T-helper 2 cell treated with Interferon-gamma antibody and Interleukin-4, amounts not matched to agents 100 ng/mL and 5 ng/mL, for 36 hours (primary cell): ENCODE measurements at regions not wholly inside any gene's neighbourhood (a gene's known extent, or its start where the extent isn't known, plus 50 kb on each side); places are given as distances from the start of the nearest gene placed in this dataset.

ENCODE experiments used
- intact Hi-C: fragments of 100-400 bp; cut with micrococcal nuclease; formaldehyde crosslinking; loops from one replicate; pipeline ENCODE4 v1.15.1; 2023

DNA sequence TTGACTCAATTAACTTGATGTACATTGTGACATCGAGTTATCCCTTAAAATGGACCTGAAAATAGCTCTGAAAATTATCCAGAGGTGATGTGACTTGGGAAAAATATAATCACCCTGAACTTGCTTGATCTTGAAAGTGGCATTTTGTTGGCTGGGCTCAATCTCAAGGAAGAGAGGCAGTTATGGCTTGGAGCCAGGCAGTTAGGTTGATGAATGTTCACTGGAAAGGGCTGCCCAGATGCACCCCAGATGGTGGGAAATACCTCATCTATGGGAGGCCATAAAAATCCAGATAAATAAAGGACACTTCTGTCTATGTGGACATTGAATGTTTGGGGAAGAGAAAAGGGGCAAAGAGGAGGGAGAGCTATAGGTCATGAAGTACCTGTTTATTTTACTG lies 55.7 kb upstream of the OR5AN1 start:
- intact Hi-C loops = no loop called here

DNA sequence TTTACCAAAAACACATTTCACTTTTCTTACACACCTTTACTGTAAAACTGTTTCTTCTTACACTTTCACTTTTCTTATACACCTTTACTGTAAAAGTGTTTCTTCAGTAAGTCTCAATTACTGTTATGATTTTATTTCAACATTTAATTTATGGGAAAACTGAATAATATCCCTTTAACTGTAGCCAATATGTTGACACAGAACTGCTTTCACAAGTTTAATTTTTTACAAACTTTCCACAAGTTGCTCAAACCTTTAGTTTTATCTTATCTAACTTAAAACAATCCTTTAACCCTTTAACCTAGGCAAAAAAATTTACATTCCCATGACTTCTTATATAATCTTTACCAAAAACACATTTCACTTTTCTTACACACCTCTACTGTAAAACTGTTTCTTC lies 63.3 kb upstream of the OR5AN1 start:
- intact Hi-C loops = no loop called here

DNA sequence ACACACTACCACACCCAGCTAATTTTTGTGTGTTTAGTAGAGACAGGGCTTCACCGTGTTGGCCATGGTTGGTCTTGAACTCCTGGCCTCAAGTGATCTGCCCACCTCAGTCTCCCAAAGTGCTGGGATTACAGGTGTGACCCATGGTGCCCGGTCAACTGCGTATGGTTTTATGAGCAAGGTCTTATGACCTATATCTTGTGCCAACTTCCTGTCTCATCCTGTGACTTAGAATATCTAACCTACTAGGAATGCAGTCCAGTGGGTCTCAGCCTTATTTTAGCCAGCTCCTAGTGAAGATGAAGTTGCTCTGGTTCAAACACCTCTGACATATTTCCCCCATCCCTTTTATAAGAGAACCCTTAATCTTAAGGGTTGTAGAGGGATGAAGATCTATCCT lies 66.1 kb upstream of the OR5AN1 start:
- intact Hi-C loops = no loop called here

DNA sequence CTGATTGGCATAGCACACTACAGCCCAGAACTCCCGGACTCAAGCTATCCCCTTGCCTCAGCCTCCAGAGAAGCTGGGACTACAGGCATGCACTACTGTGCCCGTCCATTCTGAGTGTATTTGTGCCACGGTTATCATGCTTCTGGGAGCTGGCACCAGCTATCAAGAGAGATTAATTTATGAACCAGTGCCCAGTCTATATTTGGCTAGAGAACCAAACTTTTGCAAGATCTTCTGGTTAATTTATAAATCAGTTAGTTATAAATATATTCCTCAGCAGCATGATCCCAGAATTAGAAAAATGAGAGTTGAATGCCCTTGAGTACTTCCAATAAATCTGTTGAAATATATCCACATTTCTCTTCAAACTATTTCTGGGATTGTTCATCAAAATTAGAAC lies 67.5 kb upstream of the OR5AN1 start:
- intact Hi-C loops = no loop called here

DNA sequence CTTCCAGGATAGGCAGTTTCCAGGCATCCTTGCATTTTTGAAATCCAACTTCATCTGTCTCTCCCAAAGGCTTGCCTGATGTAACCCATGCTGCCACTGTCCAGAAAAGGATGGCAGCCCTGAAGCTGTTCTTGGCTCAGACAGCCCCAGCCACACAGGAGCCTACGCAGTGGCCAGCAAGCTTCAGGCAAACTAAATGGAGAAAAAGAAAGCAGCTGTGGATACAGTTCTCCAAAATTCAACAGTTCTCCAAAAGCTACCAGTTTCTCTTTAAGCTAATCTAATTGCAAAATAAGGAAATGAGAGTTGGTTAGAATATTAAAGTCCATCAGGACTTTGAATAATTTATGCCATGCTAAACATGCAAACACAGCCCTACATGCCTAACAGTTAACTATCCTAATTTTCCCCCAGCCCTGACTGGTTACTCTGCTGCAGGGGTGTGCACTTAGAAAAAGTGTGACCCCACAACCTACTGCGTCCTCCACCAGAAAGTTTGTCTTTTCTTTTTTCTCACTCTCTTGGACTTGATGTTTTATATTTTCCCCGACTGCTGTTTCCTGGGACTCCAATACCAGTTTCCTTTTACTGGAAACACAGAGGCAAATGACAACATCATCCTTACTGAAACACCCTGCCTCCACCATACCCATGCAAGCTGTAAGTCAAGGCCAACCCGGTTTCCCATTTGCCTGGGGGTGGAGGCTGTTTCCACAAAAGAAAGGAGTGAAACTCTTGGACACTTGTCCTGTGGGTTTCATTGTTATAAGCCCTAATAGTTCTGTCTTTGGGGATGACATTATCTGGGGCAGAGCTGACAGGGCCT lies 69.1 kb upstream of the OR5AN1 start:
- intact Hi-C loops = no loop called here

DNA sequence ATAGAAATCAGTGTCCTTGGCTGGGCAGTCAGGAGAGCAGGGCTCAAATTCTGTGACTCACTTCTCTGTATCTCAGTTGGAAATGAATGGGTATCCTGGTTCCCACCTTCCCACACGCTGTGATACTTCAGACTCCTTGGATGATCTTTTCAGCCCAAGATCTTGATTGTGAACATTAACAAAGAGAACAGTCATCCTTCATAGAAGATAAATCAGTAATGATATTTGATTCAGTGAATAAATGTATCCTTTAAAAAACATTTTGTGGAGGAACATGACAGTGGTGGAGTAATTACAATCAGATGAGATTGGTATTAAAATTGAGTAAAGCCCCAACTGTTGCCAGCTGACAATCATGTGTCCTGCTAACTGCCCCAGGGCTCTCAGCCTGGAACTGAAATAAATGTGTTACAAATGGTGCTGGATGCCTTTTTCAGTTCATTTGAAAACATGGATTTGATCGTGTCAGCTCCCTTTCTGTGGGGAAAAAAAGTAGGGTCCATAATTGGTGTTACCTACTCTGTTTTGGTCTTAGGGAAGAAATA lies 72.9 kb upstream of the OR5AN1 start:
- intact Hi-C loops = loop anchor here (2.0 kb wide), 1 partner anchor 79 kb away; no protein-coding TSS in a partner anchor

DNA sequence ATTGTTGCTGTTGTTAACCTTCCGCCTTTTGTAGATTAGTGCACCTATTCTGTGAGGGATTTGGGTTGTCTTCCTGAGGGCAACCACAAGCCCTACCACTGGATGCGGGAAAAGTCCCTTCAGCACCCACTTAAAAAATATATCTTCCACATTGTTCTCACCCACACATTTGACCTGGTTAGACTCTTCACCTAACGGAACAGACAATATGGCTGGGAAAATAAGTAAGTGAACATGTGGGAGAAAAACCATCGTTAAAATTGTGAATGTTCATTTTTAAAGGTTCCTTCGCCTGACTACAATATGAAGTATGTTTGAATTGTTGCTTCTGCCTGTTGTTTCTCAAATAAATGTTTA lies 72.0 kb upstream of the MPEG1 start:
- intact Hi-C loops = loop anchor here (1.0 to 2.0 kb wide), 3 partner anchors 78 to 146 kb away; partner anchors contain the start of gene DTX4

DNA sequence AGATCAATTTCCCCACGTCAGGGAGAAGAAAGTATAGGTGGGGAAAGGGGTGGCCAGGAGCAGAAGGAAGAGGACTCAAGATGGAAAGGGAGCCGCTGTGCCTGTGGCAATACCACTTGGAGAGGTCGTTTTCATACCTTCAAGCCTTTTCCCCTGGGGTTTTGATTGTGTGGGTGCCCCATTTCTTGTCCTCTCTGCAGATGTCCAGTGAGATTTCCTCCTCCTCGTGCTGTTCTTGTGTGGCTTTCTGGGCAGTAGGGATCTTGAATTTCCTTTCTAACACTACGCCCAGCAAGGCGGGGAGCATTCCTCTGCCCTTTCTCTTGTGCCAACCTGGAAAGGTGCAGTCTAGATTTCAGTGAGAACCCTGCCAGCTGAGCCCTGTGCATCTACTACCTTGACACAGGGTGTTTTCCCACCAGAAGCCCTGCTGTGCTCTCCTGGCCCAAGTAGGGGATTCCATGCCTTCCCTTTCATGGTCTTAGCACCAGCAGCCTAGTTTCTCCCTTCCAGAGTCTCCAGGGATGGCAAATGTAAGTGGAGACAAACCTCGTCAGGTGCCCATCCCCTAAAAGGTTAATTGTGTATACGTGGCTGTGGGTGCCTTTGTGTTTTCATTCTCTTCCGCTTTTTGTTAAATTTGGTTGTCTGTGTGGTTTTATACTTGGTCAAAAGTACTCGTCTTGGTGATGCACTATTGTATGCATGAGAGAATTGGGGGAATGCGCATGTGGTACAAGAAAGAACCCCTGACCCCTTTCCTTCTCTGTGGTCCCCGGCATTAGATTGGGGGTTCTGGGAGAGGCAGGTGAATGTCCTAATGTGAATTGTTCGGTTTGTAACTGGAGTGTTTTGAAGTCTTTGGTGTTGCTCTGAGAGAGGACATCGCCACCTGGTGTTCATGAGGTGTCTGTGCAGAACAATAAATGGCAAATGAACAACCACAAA lies 71.4 kb upstream of the MPEG1 start:
- intact Hi-C loops = loop anchor here (1.0 to 2.0 kb wide), 3 partner anchors 77 to 146 kb away; partner anchors contain the start of gene DTX4

DNA sequence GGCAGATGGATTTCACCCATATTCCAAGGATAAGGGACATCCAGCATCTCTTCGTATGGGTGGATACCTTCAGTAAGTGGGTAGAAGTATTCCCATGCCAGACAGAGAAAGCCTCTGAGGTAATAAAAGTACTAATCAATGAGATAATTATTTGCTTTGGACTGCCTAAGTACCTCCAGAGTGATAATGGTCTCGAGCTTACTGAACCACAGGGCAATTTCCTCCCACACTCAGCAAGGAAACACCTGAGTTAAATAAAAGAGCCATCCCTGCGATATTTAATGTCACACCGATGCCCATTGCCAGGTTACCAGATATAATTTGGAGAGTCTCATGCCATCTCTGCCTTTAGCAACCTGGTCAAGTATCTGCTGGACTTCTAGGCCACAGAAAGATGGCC lies 70.6 kb upstream of the MPEG1 start:
- intact Hi-C loops = no loop called here

DNA sequence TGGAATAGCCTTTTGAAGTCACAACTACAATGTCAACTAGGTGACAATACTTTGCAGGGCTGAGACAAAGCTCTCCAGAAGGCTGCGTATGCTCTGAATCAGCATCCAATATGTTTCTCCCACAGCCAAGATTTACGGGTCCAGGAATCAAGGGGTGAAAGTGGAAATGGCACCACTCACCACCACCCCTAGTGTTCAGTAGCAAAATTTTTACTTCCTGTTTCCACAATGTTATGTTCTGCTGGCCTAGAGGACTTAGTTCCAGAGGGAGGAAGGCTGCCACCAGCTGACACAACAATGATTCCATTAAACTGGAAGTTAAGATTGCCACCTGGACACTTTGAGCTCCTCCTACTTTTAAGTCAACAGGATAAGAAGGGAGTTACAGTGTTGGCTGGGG lies 68.5 kb upstream of the MPEG1 start:
- intact Hi-C loops = no loop called here

DNA sequence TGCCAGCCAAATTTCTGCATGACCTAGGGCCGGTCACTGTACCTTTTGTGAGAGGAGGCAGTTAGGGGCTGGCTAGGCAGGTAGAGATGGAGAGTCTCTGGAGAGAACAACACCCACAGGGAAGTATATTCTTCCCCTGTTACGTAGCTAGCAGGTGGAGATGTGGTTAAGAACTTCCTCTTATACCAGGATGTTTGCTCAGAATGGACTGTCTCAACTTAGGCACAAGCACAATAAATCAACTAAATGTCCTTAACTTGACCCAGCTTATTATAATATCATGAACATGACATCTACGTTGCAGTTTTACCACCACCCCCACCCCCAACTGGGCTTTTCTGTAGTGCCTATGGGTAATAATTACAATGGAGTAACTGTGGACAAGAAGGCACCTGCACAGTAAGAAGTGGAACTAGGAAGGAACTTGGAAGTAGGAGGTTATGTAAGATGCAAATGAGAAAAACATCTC lies 60.7 kb upstream of the MPEG1 start:
- intact Hi-C loops = no loop called here

DNA sequence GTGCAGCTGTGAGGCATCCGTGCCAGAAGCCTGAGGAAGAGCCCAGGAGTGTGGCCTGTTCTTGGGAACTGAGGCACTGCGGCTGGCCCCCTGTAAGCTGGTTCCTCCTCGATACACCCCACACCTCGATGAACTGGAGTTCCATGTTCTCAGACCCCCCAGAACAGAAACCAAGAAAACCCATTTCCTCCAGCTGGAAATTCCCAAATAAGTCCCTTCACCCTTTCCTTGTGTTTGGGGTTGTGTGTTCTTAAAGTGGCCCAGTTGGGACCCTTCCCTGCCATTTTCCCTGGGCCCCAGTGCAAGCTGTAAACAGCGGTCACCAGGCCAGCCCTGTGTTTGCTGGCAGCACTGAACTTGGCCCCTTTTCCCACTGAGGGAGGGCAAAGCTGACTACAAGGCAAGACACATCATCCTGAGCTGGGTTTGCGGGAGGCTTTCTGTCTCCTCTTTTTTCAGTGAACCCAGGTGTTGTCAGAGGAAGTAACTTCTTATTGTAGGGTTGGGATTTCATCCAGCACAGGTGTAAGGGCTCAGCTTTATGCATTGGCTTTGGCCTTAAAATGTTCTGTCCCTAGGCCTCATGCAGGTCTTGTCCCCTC lies 60.1 kb upstream of the MPEG1 start:
- intact Hi-C loops = no loop called here

DNA sequence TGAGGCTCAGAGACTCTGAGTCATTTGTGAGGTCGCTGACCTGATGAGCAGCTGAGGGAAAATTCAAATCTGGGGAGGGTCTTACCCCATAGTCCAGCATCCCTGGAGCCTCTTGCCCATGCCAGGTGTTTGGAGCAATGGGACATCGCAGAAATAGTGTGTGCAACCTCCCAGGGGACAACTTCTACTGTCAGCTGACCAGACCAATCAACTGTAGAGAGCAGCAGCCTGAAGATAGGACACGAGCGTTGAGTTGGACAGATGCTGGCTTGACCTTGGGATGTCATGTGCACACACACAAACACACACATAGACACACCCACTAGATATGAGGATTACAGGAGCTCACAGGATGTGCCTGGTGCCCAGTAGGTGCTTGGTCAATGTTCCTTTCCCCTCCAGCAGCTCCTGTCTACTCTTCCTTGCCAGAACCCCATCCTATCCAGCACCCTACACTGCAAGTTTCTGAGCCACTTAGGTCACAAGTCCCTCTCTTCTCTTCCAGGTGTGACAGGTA lies 59.1 kb upstream of the MPEG1 start:
- intact Hi-C loops = no loop called here

DNA sequence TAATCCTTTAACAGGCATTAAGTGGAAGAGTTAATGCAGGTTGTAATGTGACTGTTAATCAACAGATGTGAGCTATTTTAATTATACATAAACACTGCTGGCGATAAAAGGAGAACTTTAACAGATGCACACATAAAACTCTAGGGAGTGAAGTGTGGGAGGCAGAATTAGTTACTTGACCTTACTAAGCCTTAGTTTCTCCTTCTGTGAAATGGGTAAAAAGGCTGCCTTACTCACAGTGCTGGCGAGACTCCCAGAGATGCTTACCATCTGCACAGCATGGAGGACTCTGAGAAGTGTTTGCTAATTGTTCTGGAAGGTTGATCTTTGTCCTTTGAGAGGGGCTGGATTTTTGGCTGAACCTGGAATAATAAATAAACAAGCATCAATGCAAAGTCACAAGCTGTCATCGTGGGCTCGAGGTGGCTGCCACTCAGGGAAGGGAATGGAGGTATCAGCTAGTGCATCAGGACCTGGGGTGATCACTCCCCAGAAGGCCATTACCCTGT lies 58.6 kb upstream of the MPEG1 start:
- intact Hi-C loops = no loop called here

DNA sequence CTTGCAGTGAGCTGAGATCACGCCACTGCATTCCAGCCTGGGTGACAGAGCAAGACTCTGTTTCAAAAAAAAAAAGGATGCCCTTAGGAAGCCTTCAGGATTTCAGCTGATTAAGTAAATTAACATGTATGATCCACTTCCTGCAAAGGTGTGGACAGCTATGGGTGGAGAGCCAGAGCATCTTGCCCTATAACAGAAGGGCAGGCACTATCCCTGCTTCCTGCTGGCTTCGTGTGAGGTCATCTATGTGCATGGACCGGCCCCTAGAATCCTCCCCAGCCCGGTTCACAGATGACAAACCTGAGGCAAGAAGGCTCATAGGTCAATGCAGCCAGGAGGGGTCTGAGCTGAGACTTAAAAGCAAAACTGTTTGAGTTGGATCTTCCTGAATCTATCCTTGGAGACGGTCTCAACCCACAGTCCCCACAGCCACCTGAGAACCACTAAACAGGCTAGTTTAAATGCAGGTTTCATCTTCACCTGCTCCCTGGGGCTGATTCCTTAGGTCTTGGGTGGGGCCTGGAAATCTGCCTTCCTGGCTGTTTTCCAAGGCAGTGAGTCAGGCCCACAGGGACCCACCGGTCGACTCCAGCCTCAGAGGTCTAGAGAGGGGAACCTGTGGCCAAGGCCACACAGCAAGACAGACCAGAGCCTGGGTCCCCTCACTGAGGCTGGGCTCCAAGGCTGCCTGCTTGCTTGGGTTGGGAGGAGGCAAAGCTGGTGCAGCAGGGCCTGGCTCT lies 55.2 kb upstream of the MPEG1 start:
- intact Hi-C loops = no loop called here

DNA sequence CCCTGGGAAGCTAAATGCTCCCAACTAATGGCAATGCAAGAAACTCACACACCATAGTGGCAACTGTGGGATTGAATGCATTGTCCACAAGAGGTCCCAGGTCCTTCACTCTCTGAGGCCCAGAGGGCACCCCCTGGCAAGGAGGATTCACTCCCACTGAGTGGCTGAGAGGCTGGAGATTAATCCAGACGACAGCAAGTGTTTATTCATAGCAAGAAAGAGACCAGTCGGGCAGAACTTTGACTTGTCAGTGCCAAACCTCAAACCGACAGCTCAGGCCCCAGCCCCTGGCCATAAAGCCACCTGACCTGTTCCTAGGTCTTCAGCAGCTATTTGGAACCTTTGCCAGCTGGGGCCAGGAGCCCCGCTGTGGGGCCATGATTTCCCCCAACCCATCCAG lies 54.5 kb upstream of the MPEG1 start:
- intact Hi-C loops = no loop called here

DNA sequence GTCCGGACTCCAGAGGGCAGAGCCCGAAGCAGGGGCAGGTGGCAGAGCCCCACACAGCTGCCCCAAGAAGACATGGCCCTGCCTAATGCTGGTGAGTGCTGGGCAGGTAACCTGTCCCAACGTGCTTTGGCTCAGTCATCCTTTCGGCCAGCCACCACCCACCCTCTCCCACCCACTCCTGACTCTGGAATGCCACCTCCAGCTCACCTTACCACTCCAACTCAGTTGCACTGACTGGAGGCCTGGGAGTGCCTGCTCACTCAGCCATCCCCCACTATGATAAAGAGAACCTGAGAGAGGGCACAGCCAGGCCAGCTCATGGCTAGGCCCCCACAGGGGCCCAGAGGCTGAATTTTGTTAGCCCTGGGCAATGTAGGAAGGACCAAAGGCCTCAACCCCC lies 53.8 kb upstream of the MPEG1 start:
- intact Hi-C loops = no loop called here

DNA sequence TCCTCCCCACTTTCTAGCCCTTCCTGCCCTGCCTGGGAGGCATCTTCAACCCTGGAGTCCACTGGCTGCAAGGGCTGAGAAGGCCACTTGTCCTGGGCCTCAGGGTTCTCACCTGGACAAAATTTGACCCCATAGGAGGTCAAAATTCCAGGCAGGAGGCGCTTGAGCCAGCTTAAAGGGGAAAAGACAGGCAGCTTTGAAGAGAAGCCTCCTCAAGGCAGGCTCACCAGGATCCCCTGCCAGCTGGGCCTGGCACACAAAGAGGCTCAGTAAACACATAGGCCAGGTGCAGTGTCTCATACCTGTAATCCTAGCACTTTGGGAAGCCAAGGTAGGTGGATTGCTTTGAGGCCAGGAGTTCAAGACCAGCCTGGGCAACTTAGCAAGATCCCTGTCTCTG lies 53.0 kb upstream of the MPEG1 start:
- intact Hi-C loops = no loop called here

DNA sequence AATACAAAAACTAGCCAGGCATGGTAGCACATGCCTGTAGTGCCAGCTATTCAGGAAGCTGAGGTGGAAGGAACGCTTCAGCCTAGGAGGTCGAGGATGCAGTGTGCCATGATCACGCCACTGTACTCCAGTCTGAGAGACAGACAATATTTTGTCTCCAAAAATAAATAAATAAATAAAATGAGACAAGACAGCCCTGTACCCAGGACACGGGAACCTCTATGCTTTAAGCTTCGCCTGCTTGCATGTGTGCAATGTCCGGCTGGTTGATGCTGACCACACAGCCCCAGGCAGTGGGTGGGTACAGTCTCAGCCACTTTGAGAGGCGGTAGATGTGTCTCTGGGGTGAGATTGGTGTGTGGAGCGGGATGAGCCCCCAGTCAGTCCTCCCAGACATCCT lies 52.0 kb upstream of the MPEG1 start:
- intact Hi-C loops = no loop called here

DNA sequence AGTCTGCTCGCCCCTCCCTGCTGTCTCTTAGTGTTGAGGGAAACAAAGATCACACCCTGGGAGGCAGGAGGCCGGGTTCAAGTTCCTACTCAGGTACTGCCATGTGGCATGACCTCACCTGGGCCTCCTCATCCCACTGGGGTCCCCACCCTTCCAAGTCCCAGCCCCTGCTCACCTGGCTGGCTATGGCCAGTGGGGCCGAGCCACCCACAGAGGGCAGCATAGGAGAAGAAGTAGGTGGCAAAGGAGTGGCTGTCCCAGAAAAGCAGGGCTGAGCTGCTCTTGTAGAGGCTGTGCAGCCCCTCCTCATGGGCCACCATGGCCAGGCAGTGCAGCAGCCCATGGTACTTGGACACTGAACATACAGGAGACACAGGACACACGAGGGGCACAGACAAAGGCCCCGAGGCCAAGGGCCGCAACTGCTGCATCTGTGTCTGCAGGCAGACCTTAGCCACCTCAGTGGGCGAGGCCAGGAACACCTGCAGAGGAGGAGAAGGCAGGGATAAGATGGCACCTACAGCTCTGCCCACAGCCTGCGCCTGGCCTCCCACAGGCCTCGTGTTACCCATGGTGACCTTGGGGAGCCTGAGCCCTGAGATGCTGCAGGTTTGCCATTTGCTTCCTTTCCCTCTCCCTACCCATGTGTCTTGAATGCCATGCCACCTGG lies 50.6 kb upstream of the MPEG1 start:
- intact Hi-C loops = no loop called here
